DOHH2 (cell line): ENCODE measurements at regions not wholly inside any gene's neighbourhood (a gene's known extent, or its start where the extent isn't known, plus 50 kb on each side); places are given as distances from the start of the nearest gene placed in this dataset.

ENCODE experiments used
- EZH2phosphoT487 ChIP-seq: fragments of 200-600 bp; sonication (generic); IDR thresholded peaks from 2 replicates; pipeline ENCODE4 v1.6.1; 2017; ENCODE audit warnings: borderline replicate concordance, mild to moderate bottlenecking, antibody characterized with exemption, low read length, moderate library complexity, mixed read lengths
- TF ChIP-seq, protein P1 (sequence below): fragments of 200-600 bp; sonication (generic); IDR thresholded peaks from one replicate; pipeline ENCODE4 v1.5.1; 2014; ENCODE audit warnings: antibody characterized with exemption, mild to moderate bottlenecking, low read depth, low read length; ENCODE audit not compliant: poor library complexity, severe bottlenecking

DNA sequence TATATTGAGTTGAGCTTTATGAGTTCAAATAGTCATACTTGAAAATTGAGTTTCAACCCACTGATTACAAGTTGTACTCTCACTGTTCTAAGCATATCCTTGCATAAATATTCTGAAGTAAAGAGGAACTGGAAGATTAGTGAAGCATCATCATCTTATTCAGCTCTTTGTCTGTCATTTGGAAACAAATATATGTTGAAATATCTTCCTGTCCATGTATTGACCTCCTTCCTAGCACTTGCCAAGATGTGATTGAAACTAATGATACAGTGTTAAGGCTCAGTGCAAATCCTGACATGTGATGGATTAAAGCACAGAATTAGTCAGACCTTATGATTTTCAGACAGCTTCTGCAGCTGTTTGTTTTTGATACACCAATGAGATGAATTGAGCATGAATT lies 434.3 kb downstream of the TBC1D32 start:
- TF ChIP-seq, protein P1, sequence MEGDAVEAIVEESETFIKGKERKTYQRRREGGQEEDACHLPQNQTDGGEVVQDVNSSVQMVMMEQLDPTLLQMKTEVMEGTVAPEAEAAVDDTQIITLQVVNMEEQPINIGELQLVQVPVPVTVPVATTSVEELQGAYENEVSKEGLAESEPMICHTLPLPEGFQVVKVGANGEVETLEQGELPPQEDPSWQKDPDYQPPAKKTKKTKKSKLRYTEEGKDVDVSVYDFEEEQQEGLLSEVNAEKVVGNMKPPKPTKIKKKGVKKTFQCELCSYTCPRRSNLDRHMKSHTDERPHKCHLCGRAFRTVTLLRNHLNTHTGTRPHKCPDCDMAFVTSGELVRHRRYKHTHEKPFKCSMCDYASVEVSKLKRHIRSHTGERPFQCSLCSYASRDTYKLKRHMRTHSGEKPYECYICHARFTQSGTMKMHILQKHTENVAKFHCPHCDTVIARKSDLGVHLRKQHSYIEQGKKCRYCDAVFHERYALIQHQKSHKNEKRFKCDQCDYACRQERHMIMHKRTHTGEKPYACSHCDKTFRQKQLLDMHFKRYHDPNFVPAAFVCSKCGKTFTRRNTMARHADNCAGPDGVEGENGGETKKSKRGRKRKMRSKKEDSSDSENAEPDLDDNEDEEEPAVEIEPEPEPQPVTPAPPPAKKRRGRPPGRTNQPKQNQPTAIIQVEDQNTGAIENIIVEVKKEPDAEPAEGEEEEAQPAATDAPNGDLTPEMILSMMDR: no peak
- TF ChIP-seq EZH2phosphoT487: no peak
